Smooth muscle cell (in vitro differentiated cells): ENCODE measurements at regions not wholly inside any gene's neighbourhood (a gene's known extent, or its start where the extent isn't known, plus 50 kb on each side); places are given as distances from the start of the nearest gene placed in this dataset.
A peak's percentile ranks its signal among the peaks of the same experiment; 100 is the strongest.

ENCODE experiments used
- DNase-seq: peaks from one replicate; lab custom pipeline; 2025; ENCODE audit not compliant: unreplicated experiment; lab: John Stamatoyannopoulos, UW
- H2AFZ ChIP-seq: fragments of 200-600 bp; sonication (generic); 2 replicates; pipeline ENCODE4 v1.6.0; 2016; ENCODE audit warnings: antibody characterized with exemption, low read depth, mild to moderate bottlenecking
- H3F3A ChIP-seq: fragments of 200-600 bp; sonication (generic); 2 replicates; pipeline ENCODE4 v1.6.0; 2017; ENCODE audit warnings: antibody characterized with exemption, low read depth
- H3K27ac ChIP-seq: fragments of 200-600 bp; sonication (generic); 2 replicates; pipeline ENCODE4 v1.5.1; 2016; ENCODE audit warnings: low read depth, mild to moderate bottlenecking
- H3K27me3 ChIP-seq: fragments of 200-600 bp; sonication (generic); 2 replicates; pipeline ENCODE4 v1.6.1; 2016; ENCODE audit warnings: low read depth, mild to moderate bottlenecking
- H3K36me3 ChIP-seq: fragments of 200-600 bp; sonication (generic); 2 replicates; pipeline ENCODE4 v1.5.1; 2016; ENCODE audit warnings: low read depth
- H3K4me1 ChIP-seq: fragments of 200-600 bp; sonication (generic); 2 replicates; pipeline ENCODE4 v1.5.1; 2016; ENCODE audit warnings: low read depth
- H3K4me2 ChIP-seq: fragments of 200-600 bp; sonication (generic); 2 replicates; pipeline ENCODE4 v1.6.0; 2016; ENCODE audit warnings: mild to moderate bottlenecking
- H3K4me3 ChIP-seq: fragments of 200-600 bp; sonication (generic); 2 replicates; pipeline ENCODE4 v1.5.1; 2016; ENCODE audit warnings: mild to moderate bottlenecking
- H3K79me2 ChIP-seq: fragments of 200-600 bp; sonication (generic); 2 replicates; pipeline ENCODE4 v1.6.0; 2016; ENCODE audit warnings: low read depth, mild to moderate bottlenecking
- H3K9ac ChIP-seq: fragments of 200-600 bp; sonication (generic); 2 replicates; pipeline ENCODE4 v1.6.0; 2016; ENCODE audit warnings: low read depth
- H3K9me3 ChIP-seq: fragments of 200-600 bp; sonication (generic); replicated peaks from 2 replicates; pipeline ENCODE4 v1.5.1; 2016; ENCODE audit warnings: low read depth
- H4K20me1 ChIP-seq: fragments of 200-600 bp; sonication (generic); 2 replicates; pipeline ENCODE4 v1.6.0; 2016; ENCODE audit warnings: low read depth
- WGBS: methylation state at CpG from one replicate; pipeline ENCODE4 v1.1.7; 2016; ENCODE audit warnings: low lambda C conversion rate; 5-methylcytosine and 5-hydroxymethylcytosine counted together
- TF ChIP-seq, protein P1 (sequence below): fragments of 200-600 bp; sonication (generic); IDR thresholded peaks from 2 replicates; pipeline ENCODE4 v1.5.1; 2017; ENCODE audit warnings: borderline replicate concordance, mild to moderate bottlenecking, antibody characterized with exemption; ENCODE audit not compliant: insufficient read depth, poor library complexity, severe bottlenecking

DNA sequence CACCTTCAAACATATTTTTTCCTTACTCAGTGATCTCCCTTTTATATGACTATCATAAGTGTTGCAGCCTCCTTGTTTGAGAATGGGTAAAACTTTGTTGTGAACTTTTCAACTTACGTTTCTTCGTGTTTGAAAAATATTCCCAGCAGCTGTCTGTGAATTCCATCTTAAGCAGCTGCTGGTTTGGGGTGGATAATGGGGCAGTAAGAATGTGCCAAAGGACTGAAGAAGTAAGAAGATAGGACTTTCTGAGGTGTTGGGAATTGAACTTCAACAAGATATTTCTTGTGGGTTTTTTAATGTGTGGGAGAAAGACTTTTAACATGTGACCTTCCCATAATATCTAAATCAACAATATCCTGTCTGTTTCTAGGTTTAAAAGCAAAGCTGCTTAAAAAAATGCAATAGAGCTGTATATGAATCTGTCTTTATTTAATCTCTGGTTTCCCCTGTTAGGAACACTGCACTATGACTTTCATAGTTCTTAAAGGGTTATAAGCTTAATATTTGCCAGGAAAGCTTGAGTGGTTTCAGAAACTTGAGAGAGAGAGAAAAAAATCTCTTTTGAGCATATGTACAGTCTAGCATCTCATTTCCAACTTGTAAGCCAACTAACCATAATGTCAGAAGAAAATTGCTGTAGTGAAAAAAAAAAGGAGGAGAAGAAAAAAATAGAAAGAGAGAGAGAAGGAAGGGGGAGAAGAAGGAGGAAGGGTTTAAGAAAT, 1659.2 kb upstream of the FLRT2 start:
- no peaks in the 10 kb centered on the region for H3K27me3 ChIP-seq
- H2AFZ ChIP-seq, result peak overlapping the region; percentile 33
- H3K4me3 ChIP-seq, result no peak overlapping the region
- no peak overlapping the region for H3K9ac ChIP-seq
- H3K4me2 ChIP-seq, result peak overlapping the region; percentile 15
- H3K4me1 ChIP-seq, result peaks cover 6% of the 10 kb centered on the region
- no peaks in the 10 kb centered on the region for H3K9me3 ChIP-seq
- H4K20me1 ChIP-seq, result no peaks in the 10 kb centered on the region
- WGBS, result 34% methylated on average over 2 of the region's 2 CpGs
- H3K79me2 ChIP-seq, result no peaks in the 10 kb centered on the region
- no peaks in the 10 kb centered on the region for H3K36me3 ChIP-seq
- H3F3A ChIP-seq, result no peaks in the 10 kb centered on the region
- TF ChIP-seq, protein P1, sequence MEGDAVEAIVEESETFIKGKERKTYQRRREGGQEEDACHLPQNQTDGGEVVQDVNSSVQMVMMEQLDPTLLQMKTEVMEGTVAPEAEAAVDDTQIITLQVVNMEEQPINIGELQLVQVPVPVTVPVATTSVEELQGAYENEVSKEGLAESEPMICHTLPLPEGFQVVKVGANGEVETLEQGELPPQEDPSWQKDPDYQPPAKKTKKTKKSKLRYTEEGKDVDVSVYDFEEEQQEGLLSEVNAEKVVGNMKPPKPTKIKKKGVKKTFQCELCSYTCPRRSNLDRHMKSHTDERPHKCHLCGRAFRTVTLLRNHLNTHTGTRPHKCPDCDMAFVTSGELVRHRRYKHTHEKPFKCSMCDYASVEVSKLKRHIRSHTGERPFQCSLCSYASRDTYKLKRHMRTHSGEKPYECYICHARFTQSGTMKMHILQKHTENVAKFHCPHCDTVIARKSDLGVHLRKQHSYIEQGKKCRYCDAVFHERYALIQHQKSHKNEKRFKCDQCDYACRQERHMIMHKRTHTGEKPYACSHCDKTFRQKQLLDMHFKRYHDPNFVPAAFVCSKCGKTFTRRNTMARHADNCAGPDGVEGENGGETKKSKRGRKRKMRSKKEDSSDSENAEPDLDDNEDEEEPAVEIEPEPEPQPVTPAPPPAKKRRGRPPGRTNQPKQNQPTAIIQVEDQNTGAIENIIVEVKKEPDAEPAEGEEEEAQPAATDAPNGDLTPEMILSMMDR, result no peak
- no peak for DNase-seq
- H3K27ac ChIP-seq, result no peak overlapping the region

DNA sequence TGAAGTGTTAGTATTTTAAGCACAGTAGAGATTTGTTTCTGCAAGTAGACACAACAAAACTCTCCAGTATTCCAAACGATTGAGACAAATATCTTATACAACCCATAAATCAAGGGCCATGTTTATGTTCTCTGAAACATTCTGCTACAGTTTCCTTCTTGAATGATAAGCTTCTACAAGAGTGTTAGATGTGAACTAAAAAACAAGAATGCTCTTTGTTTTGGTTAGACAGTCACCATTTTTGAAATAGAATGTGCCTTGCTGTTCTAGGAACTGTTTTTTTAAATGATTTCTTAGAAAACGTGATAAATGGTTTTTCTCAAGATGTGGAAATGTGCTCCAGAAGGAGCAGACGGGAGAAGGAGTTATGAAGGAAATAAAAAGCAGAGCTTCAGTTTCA, 1656.3 kb upstream of the FLRT2 start:
- H3K4me2 ChIP-seq, result peak overlapping the region; percentile 55
- no peak overlapping the region for H3K27ac ChIP-seq
- H3K27me3 ChIP-seq, result no peaks in the 10 kb centered on the region
- H3K9me3 ChIP-seq, result no peaks in the 10 kb centered on the region
- peaks cover 6% of the 10 kb centered on the region for H3K4me1 ChIP-seq
- DNase-seq, result no peak
- H2AFZ ChIP-seq, result peak overlapping the region; percentile 84
- TF ChIP-seq, protein P1, result no peak
- no peaks in the 10 kb centered on the region for H3K36me3 ChIP-seq
- H3F3A ChIP-seq, result no peaks in the 10 kb centered on the region
- 31% methylated on average over 3 of the region's 3 CpGs for WGBS
- H3K9ac ChIP-seq, result peak overlapping the region; percentile 31
- no peak overlapping the region for H3K4me3 ChIP-seq
- no peaks in the 10 kb centered on the region for H3K79me2 ChIP-seq
- H4K20me1 ChIP-seq, result no peaks in the 10 kb centered on the region

DNA sequence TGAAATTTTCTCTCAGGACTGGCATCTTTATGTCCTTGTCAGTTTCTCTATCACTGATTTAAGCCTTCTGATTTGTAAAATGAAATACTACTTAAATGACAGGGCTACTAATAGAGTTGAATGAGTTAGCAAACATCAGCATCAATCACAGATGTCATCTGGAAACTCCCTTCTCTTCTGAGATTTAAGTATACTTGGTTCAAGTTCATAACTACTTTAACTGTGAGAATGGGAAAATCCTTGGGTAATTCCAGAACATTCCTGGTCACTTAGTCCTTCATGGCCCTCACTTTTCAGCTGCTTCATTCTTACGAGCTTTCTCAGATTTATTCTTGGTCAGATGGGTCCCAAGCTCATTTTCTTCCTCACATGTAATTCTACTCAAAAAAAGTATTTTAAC, 1655.3 kb upstream of the FLRT2 start:
- TF ChIP-seq, protein P1, result no peak
- Histone ChIP-seq H3K36me3 (no peaks in the 10 kb centered on the region), H2AFZ (no peak overlapping the region), H3K4me1 (peaks cover 6% of the 10 kb centered on the region), H3K27ac (peak overlapping the region; percentile 13), H3K4me3 (no peak overlapping the region), H3F3A (no peaks in the 10 kb centered on the region), H3K9me3 (no peaks in the 10 kb centered on the region), H3K27me3 (no peaks in the 10 kb centered on the region), H3K9ac (no peak overlapping the region), H3K79me2 (no peaks in the 10 kb centered on the region), H4K20me1 (no peaks in the 10 kb centered on the region), H3K4me2 (peak overlapping the region; percentile 2)
- WGBS, result 15% methylated on average over 1 of the region's 1 CpG
- DNase-seq, result no peak

DNA sequence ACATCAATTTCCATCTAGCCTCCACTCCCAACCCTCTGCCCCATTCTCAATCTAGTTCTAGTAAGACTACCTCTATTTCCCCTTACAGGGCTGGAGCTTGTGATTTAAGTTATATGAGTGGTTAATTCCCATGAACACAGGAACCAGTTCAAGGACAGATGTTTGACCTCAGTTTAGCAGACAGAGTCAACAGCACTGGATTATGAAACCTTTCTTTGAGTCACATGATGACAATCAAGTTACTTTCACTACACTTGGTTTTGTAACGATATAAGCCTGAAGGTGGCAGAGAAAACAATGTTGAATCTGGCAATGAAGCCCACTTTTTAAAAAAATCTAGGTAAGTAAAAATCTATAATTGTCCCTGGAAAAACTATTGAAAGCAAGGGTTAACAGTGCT, 1646.2 kb upstream of the FLRT2 start:
- no peaks in the 10 kb centered on the region for H3K27me3 ChIP-seq
- H3K9ac ChIP-seq, result no peak overlapping the region
- H3K4me2 ChIP-seq, result no peak overlapping the region
- WGBS, result 97% methylated on average over 1 of the region's 1 CpG
- no peaks in the 10 kb centered on the region for H3F3A ChIP-seq
- no peak overlapping the region for H3K27ac ChIP-seq
- no peaks in the 10 kb centered on the region for H3K79me2 ChIP-seq
- H3K36me3 ChIP-seq, result no peaks in the 10 kb centered on the region
- no peak for DNase-seq
- H3K4me1 ChIP-seq, result no peaks in the 10 kb centered on the region
- no peaks in the 10 kb centered on the region for H3K9me3 ChIP-seq
- H4K20me1 ChIP-seq, result no peaks in the 10 kb centered on the region
- H3K4me3 ChIP-seq, result no peak overlapping the region
- H2AFZ ChIP-seq, result no peak overlapping the region
- TF ChIP-seq, protein P1, result no peak
